CD1c-positive myeloid dendritic cell (primary cell): ENCODE measurements at regions not wholly inside any gene's neighbourhood (a gene's known extent, or its start where the extent isn't known, plus 50 kb on each side); places are given as distances from the start of the nearest gene placed in this dataset.

Experiments used
- DNase-seq: peaks from one replicate; pipeline ENCODE4 v3.0.0-alpha.2; 2016; ENCODE audit errors: extremely low spot score

DNA sequence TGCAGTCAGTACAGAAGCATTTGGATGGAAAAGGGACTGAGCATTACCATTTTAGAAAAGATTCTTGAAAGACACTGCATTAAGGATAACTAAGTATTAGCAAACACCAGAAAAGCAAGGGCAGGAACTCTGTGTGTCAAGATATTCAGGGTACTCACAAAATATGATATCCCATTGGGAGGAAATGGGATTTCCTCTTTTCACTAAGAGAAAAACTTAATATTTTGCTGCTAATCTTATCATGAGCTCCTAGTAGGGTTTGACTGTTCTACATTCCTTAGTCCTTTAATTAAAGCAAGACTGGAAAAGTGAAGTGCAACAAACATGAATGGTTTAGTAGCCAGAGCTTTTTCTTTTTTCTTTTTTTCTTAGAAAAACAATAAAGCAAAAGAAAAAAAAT is 305.9 kb upstream of the ADGRL4 start:
- DNase-seq = no peak

DNA sequence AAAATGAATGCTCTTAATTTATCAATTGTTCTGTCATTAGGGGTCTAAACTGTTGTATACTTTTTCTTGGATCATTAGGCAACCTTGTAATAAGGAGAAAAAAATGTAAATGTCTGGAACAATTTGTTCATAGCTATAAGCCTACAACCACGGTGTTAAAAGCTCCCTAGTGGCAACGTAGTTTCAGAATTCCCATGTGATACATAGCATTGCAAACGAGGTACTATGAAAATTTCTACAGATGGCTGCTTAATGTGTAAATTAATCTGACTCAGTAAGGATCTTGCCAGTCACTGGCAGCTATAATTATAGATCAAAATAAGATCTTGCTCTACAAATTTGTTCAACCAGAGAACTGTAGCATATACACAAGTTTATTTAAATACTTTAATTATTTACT is 304.1 kb upstream of the ADGRL4 start:
- no peak for DNase-seq

DNA sequence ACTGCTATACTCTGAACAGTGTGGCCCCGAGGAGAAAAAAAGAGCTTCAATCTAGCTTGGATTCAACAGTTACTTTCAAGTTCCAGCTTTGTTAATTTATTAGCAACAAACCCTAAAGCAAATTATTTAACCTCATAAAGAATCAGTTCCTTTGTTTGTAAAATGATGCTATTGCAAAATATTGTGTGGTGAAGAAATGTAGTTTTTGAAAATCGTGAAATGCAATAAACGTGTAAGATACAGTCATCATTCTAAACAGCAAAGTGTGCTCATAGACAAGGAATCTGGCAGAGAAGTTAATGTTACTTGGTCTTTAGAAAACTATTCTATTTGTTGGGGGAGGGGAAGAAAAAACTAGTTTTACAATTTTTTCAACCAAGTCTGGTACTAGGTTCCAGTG is 297.6 kb upstream of the ADGRL4 start:
- DNase-seq = no peak

DNA sequence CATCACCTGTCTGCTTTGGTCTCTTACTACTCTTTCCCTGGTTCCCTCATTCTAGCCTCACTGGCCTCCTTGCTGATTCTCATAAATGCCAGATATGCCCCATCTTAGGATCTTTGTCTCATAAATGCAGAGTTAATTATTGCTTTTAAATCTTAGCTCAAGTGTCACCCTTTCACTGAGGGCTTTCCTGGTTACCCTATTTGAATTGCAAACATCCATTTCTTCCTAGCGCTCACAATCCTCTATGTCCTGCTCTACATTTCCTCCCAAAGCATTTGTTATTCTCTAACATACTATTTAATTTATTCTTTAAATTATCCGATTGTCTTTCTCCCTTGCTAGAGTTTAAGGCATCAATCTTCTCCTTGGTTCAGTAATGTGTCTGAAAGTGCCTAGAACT is 296.5 kb upstream of the ADGRL4 start:
- no peak for DNase-seq

DNA sequence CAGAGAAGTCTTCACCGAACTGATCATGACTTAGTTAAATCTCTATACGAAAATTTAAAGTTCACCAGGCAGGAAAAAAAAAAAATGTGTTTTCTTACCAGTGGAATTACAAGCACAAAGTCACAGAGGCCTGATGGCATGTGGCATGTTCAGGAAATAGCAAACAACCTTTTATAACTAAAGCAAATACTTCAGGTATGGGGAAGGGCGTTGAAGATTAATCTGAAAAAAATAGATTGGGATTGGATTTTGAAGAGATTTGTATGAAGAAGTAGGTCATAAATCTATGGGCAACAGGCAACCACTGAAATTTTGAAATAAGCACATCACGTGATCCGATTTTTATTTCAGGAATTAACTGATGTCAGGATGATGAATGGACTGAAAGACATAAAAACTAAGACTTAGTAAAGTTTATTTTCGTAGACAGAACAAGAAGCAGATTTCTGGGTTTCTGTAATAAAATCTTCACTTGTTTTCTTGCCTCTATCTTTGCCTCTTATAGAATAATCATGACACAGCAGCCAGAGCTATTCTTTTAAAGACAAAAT is 295.9 kb upstream of the ADGRL4 start:
- DNase-seq = no peak

DNA sequence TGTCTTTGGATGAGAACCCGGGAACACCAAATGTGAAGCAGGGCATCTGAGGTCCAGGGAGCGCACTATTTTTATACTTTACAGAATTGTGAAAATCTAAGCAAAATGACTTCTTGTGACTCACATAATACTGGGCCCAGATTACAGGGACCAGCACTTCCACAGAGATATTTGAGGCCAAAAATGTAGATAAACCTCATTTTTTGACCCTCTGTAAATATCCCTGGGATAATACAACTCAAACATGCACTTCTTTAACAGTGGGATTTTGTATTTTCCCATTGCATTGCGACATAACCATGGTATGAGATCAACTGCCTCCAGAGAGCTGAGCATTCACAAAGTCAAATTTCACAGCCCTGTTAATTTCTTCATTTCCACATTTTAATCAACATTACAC is 289.4 kb upstream of the ADGRL4 start:
- no peak for DNase-seq

DNA sequence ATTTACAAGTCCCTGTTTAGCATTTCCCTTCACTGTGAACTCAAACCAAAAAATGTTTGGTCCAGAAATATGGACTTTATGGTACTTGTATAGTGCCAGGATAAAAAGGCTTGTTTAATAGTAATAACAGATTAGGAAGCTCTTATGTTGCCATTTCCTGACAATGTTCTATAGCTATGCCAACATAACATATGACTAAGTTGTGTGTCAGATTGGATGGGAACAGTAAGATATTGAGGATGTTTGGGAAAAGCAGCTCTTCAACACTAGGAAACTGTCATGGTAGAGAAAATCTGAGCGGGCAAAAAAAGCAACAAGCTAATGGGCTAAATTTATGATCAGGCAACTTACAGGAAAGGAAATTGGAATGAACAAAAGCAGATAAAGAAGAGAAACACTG is 287.1 kb upstream of the ADGRL4 start:
- DNase-seq = no peak

DNA sequence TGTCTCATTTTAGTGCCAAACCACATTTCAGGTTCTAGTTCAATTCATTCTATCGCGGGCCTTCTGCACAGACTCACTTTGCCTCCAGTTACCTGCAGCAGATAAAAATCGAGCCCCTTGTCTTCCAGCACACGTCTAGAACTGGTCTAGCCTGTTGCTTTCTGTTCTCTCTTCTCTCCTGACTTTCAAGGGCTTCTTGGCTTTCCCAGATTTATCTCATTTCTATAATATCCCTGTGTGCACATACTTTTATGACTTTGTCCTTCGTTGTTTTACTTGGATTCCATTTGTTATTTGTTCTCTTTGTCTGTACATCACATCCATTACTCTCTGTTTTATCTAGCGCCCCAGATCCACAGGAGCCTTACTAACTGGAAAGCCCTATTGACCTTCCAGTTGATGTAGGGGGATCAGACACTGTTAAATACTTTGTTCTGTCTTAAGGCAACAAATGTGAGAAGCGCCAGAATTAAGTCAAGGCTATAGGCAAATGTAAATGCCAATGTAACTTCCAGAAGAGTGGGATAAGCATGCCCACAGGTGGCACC is 284.5 kb upstream of the ADGRL4 start:
- DNase-seq = no peak

DNA sequence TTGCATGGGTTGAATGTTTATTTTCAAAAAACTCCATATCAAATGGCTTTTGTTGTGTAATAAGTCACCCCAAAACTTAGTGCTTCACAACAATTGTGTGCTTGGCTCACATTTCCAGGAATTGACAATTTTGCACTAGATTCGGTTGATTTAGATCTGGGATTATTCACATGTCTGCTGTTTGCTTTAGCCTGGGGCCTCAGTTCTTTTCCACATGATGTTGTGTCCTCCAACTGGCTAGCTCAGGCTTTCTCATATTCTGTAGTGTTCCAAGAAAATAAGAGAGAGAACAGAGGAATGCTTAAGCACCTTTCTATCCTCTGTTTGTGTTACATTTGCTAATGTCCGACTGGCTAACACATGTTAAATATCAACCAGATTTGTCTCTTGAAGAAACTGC is 281.5 kb upstream of the ADGRL4 start:
- no peak for DNase-seq

DNA sequence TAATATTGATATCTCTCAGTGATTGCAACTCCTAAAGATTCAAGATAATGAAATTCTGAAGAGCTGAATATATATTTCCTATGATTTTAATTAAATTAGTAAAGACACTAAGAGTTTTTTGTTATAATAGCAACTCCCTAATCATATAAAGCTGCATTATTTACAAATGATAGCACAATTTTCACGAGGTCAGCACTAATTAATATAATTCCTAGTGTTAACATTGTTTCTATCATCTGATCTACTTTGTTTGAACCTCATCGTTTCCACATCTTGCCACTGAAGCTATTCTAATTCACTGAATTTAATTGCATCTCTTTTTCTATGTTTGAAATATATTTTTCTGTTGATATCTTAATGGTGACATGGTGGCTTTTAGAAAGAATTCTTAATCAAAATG is 279.1 kb upstream of the ADGRL4 start:
- DNase-seq = no peak

DNA sequence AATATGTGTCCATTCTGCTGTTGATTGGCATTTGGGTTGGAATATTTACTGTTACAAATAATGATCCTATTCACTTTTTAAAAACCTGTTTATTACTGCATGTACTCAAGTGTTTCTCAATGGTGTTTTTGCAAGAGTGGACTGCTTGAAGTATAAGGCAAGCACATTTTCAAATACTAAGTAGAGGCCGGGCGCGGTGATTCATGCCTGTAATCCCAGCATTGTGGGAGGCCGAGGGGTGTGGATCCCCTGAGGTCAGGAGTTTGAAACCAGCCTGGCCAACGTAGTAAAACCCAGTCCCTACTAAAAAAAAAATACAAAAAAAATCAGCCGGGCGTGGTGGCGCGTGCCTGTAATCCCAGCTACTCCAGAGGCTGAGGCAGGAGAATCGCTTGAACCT is 276.9 kb upstream of the ADGRL4 start:
- no peak for DNase-seq

DNA sequence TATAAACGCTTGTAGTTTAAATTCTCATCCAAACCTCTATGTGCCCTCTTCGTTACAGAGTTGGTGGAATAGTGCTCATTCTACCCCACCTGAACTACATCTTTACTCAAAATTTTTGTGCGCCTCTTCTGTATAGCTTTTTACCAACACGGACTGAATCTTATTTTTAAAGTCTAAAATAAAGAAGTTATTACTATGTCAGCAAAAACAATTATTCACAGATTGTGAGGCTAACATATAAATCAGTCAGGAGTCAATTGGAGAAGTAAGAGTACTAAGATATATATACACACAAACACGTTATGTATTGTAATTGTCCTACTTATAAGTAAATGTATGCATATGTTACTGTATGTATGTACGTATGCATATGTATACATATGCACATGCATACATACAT is 274.9 kb upstream of the ADGRL4 start:
- no peak for DNase-seq

DNA sequence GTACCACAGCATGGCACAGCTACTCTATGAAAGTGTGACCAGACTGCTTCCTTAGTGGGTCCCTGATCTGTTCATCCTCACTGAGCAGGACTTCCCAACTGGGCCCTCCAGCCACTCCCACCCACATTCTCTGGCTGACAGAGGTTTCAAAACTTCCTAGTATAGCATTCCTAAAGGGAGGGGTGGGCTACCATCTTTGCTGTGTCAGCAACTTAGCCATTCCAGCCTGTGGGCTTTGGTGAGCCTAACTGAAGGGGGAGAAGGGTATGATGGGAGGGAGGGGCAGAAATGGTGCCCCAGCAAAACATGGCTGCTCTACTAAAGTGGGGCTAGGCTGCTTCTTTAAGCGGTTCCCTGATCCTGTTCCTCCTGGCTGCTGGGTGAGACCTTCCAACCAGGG is 265.2 kb upstream of the ADGRL4 start:
- DNase-seq = no peak

DNA sequence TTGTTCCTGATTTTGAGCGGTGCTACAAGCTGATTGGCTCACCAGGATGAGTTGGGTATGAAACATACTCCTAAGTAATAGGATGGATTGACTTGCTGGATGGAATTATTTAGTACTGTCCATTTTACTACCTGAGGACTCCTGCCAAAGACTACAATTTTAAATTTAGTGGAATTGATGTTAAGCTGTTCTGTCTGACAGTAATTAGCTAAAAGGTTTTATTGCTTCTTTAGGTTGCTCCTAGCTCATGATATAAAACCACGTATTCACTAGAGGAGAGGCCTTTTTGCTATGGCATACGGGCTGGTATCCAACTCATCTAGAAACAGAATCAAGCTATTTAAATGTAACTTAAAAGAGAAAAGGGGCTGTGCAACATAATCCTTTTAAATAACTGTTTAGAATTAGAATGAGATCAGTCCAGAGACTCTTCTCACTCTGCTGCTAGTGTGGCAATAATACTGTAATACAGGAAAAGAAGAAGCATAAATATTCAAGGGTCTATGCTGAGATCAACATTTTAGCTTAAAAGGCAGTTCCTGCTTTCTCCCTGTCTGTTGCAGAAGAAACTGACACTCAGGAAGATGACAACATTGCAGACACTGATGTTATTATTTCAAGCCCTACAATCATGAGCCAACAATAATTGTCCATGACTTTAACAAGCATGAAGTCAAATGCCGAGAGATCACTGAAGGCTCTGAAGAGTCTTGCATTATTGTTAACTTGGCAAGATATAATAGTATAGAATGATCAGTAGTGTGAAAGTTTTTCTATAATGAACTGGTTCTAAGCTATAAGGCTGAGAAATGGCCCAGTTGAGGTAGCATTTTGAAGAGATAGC is 258.7 kb upstream of the ADGRL4 start:
- no peak for DNase-seq

DNA sequence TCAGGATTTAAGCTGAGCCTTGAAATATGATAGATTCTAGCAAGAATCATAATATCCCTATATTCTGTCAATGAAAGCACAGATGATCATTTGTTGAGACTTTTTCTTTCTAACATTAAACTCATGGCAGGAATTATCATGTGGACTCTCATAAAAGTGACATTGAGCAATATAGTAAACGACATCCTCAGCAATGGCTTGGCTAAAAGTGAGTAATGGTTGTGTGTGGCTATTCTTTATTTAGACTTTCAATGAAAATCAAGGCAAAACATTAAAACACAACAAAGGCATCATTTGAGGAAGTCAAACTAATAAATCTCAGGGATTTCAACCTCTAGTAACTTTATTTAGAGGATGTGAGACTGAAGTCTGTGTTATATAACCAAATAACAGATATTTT is 257.8 kb upstream of the ADGRL4 start:
- no peak for DNase-seq

DNA sequence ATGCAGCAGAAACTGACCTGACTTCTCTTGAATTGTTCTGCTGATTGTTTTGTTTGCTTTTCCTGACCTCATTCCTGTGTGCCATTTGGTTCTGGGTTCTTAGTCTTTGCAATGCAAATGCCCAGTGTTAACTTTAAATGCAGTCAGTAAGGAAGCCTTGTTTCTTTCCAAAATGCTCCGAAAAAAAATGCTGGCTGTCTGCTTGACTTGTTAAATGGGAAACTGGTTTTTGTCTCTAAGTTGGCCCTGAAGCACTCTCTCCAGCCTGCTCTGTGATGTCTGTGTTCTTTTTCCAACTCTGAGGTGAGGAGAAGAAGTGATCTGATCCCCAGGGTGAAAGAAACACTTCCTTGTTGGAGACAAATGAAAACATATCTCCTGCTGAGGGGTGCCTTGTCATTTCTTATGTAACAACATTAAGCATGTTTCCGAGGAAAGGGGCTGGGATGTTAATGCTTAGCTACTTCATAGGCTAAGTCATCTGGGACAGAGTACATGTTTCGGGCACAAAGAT is 256.3 kb upstream of the ADGRL4 start:
- DNase-seq = no peak

DNA sequence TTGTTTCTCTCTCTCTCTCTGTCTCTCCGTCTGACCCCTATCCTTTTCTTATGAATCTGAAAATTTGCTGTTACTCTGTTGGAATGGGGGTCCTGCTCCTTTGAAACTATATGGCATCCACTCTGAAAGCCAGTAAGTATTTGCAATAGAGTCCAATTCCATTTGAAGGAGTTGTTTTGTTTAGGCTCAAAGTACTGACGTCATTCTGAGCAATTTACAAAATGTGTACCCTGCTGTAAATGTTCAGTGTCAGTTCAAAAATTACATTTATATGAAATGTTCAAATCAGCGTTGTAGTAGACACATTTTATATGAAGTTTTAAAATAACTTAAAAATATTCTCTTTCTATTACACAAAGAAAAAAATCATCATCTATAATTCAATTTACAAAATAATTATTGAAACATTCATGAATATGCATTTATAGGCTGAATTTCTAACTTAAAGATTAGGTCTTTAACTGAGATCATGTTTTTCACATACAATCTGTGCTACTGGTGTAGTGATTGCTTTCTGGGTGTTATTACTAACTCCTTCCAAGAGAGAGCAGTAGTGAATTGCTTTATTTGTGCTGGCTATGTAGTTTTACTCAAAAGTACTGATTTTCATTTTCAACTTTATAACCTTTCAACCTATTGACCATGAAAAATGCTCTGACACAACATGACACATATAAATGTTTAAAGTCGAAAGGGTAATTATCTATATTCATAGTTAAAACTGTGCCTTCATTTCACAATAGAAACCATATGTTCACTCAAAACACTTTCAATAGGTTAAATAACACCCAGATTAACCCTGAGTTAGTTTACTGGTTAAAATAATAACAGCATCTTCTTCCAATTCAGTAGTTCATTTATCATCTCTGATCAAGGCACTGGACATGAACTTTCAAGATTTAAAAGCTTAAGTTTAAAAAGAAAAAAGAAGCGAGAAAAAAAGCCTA is 253.1 kb upstream of the ADGRL4 start:
- no peak for DNase-seq

DNA sequence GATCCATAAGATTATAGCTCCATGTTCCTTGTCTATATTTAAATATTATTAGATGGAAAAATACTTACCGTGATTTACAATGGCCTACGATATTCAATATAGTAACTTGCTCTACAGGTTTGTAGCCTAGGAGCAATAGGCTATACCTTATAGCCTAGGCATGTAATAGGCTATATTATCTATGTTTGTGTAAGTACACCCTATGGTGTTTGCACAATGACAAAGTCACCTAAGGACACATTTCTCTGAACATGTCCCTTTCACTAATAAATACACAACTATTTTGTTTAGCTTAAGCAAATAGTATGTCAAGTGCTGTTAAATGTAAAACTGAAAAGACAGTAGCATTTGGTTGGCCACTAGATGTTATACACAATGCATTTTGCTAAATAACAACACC is 248.9 kb upstream of the ADGRL4 start:
- no peak for DNase-seq

DNA sequence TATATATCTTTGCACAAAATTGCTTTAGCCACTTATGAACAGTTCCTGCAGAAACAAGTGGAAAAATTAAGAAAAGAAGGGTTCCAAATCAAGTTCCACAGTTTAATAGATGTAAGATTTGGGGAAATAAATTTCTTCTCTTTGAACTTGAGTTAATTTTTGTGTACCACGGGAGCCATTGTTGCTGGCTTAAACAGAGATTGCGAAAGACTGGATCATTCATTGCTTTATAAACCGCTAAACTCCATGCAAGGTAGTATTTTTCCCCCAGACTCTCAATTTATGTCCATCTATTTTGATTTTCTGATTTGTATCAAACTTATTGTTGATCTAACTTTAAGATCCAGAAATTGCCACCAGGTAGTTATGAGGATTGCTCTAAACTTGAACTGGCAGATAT is 246.1 kb upstream of the ADGRL4 start:
- no peak for DNase-seq

DNA sequence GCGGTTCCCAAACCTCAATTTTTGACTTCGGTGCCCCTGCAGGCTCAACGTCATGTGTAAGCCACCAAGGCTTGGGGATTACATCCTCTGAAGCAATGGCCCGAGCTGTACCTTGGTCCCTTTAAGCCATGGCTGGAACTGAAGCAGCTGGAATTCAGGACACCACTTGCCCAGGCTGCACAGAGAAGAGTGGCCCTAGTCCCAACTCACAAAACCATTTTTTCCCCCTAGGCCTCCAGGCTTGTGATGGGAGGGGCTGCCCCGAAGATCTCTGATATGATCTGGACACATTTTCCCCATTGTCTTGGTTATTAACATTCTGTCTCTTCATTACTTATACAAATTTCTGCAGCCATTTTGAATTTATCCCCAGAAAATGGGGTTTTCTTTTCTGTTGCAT is 233.3 kb upstream of the ADGRL4 start:
- DNase-seq = no peak

DNA sequence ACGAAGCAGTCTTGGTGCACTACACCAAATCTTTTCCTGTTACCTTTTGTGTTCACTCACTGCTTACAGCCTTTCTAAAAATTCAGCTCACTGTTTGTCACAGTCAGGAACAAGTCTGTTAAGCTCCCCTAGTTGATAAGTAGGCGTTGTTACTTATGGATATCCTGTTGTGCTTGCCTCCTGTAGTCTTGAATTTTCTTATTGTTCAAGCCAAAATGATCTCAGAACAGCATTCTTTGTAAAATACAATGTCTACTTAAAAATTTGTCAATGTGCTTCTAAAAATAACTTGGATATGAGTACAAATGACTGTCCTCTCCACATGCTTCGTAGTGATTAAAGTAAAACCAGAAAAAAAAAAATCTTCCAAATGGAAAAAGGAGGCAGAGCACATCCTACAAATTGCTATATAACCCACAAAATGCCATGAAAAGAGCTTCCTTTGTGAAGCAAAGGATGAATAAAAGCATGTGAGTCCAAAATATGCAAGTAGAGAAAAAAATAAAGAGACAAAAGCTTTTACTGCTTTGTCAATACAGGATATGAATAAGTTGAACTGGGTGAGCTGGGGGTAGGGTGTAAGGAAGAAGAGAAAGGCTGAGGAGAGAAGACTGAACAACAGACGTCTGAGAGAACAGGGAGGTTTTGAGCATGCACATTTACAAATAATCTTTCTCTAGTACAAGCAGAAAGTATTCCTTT is 228.9 kb upstream of the ADGRL4 start:
- DNase-seq = no peak

DNA sequence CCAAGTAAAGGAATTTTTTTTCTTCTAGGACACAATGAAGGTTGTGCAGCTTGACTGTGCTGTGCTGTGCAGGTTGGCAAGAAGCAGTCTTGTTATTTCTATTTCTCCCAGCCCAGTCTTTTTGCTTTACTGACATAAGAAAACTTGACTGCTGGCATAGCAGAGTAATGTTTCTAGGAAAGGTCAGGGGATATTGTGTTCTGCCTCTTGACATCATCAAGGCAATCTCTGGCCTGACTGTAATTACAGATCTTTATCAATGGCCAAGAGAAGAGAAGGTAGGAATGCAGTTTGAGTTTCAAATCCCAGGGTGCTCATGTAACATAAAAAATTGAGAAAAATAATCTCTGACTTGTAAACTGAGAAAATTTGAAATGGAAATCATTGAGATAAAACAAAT is 226.3 kb upstream of the ADGRL4 start:
- no peak for DNase-seq
